Stimulated activated CD4-positive, alpha-beta T cell treated with anti-CD3 and anti-CD28 coated beads, Interleukin-1b, Interleukin-23, amount 100 ng/mL, for 48 hours (primary cell): ENCODE measurements at regions not wholly inside any gene's neighbourhood (a gene's known extent, or its start where the extent isn't known, plus 50 kb on each side); places are given as distances from the start of the nearest gene placed in this dataset.

Experiments
- DNase-seq: peaks from one replicate; pipeline ENCODE4 v3.0.0-alpha.2; 2020

DNA sequence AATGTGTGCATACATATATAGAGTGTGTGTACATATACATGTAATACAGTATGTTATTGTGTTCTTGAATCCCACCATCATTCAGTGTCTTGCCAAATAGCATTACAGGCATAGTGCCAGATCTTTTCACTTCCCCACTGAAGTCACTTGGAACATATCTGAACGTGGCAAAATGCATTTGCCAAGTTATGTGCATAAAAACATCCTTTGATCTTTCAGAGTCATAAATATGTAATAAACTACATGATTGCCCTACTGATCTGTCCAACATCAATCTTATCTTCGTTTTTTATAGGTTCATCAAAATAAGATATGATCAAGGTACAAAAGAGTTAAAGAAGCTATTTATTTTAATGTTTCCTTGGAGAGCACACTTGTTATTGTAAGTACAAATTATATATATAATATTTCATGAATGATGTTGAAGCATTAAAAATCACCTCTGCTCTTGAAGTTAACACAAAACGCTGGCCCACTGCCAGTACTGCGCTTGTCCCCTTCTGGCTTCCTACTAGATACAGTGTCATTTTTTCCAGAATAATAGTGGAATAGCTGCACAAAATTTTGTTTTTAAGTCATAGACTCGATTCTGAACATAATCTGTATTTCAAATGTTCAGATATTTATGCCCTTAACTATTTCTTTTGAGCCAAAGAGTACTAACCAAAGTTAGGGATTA, 549.5 kb upstream of the ARRDC4 start:
- DNase-seq = no peak

GRCh38 chr15:97420130-97420529, 540.4 kb upstream of the ARRDC4 start:
- no peak for DNase-seq

DNA sequence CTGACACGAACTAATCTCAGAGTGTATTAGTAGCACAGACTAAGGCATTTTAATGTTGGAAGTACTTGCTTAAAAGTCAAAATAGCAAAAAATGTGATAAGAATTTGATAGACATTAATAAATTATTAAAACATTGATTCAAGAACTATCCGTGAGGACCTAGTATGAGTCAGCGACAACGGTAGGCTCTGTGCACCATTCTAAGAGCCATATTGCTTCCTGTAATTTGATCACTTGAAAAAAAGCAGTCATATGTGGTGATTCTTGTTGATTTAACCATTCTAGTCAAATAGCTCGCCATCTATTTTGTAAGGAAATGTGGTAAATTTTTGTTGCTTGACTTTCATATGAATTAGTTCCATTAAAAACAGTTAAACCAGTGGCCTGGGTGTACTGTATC, 534.9 kb upstream of the ARRDC4 start:
- no peak for DNase-seq

- no peak for DNase-seq
Measured at GRCh38 chr15:97443101-97443500, 517.4 kb upstream of the ARRDC4 start.

DNA sequence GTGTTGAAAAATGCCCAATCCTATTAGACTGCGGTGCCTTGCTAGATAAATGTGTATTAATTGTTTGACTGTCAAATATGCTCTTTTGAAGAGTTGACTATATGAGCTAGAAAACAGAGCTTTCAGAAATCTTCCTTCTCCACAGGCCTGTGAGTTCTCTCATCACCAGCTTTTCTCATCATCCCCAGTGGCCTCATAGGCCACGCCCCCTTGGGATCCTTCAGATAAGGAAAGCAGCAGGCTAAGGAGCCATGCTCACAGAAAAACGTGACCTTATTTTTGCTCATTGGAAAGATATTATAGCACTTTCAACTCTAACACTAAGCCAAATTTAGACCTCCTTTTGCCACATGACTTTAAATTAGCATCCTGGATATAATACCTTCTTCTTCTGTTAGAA, 514.4 kb upstream of the ARRDC4 start:
- no peak for DNase-seq

DNA sequence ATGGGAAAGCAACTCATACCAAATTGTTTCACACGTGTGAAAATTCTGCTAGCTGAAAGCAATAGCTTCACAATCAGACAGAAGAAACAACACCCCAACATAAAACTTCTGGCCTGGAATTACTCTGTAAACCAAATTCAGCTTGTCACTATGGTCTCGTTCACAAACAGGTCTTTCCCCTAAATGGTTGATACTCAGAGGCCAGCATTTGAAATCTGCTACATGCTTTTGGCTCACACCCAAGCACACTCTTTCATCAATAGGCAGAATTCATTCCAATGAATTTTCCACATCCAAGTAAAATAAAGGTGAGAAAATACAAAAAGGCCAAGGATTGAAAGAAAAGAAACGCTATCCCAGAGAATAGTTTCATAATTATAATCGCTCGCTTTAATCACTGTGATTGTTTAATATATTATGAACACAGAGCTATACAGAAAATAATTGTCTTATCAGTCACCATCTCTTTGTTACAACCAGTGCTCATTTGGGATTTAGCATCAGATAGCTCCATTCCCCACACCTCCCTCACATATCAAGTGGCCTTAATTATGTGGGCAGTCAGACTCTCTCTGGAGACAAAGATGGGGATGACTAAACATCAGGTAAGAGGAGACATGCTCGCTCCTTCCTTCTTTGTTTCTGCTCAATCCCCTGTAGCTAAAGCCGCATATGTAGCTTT, 503.8 kb upstream of the ARRDC4 start:
- DNase-seq = no peak

- no peak for DNase-seq
Measured at GRCh38 chr15:97457203-97457847, 503.2 kb upstream of the ARRDC4 start.

DNA sequence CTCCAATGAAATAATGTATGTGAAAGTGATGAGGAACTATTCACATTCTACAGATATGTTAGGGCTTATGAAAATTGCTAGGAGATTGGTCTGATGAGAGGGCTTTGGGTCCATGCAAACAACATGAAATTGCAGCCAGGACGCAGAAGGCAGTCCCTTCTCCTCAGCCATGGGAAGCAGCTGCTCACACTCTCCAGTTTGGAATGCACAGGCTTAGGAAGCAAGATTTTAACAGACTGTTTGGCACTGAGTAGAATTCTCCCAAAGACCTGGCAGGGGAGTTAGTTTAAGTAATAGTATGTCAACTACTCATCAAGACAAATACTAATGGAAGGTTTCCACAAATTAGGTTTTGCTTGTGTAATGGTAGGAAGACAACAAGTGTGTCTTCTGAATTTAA, 500.7 kb upstream of the ARRDC4 start:
- no peak for DNase-seq

- no peak for DNase-seq
Measured at GRCh38 chr15:97461226-97461625, 499.3 kb upstream of the ARRDC4 start.

DNA sequence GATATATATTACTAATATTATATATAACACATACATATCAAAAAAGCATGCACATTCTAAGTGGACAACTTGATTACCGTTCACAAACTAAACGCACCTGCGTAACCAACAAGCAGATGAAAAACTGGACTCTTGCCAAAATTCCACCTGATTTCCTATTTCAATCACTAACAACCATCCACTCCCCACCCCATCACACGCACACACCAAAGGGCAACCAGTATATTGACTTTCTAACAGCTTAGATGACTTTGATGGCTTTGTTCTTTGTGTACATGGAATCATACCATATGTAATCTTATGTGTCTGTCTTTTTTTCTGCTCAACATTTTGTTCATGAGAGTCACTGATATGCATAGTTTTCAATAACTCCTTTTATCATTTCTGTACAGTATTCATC, 496.8 kb upstream of the ARRDC4 start:
- DNase-seq = no peak

GRCh38 chr15:97470417-97470816, 490.1 kb upstream of the ARRDC4 start:
- DNase-seq = no peak

GRCh38 chr15:97473627-97474026, 486.9 kb upstream of the ARRDC4 start:
- no peak for DNase-seq

GRCh38 chr15:97479957-97480356, 480.5 kb upstream of the ARRDC4 start:
- no peak for DNase-seq

DNA sequence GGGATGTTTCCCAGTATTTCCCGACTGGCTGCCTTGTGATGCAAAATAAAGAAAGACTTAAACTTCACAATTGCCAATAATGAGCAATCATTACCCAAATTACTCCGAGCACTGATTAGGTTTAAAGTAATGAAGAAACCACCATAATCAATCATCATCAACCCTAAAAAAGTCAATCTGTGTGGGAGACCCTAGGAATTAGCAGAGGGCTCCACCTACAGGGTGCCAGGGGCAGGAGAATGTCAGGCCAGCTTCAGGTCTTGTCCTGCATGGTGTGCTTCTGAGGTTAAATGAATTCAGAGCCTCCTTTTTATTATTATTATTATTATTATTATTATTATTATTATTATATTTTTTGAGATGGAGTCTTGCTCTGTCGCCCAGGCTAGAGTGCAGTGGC, 478.0 kb upstream of the ARRDC4 start:
- DNase-seq = no peak

- no peak for DNase-seq
Measured at GRCh38 chr15:97483232-97483631, 477.3 kb upstream of the ARRDC4 start.

DNA sequence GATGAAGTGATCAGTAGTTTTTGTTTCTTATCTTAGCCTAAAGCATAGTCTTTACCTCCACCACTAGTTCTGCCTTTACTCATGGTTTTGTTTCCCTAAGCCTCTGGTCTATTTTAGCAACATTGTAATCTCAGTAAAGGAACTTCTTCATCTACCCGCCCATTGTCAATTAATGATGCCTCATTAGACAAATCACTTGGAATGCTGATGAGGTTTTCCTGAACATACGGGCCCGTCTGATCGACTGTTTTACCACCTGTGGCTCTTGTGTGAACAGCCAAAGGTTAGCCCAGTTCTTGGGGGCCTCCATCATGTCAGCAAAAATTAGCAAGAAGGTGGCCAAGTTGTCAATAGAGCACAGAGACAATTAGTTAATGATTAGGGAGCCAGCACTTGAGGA, 470.1 kb upstream of the ARRDC4 start:
- no peak for DNase-seq

- no peak for DNase-seq
Measured at GRCh38 chr15:97501291-97501690, 459.2 kb upstream of the ARRDC4 start.

GRCh38 chr15:97502038-97502437, 458.5 kb upstream of the ARRDC4 start:
- no peak for DNase-seq

DNA sequence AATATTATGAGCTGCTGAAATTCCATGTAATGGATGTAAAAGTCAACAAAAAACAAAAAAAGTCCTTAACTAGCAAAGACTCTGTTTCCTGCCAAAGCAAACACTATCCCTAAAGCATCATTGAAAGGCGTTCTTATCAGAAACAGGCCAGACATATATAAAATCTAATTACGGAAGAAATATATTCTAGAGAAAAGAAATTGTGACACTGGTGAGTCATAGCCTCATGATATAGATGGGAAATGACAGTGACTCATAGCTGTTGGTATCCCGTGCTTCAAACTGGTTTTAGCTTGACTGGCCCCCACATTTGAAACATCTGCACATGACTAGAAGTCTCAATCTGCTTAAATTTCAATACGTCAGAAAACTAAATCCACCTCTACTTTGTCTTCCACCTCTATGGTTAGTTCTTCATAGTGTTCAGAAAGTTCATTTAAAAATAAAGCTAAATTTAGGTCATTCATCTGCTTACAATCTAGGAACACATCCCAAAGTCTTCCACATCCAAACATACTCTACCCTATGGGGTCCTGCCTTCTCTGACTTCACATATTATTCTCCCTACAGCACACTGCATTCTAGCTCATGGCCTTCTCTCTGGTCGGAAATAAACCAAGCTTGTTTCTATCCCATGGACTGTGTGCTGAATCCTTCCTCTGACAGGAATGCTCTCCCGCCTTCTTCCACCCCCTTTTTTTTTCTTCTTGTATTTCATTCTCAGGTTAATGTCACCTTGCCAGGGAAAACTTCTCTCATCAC, 456.3 kb upstream of the ARRDC4 start:
- DNase-seq = no peak

DNA sequence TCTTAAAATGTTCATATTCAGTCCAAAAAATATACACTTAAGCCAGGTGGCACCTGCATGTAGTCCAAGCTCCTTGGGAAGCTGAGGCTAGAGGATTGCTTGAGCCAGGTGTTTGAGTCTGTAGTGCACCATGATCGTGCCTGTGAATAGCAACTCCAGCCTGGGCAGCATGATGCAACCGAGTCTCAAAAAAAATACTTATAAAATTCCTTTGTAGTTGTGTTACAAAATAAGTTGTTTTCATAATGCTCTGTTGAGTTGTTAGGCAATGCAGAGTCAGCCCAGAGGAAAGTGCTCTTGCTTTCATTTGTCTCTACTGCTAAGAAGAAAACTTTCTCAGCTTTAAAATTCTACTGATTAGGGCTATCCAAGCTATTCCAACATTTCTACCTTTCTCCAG, 442.8 kb upstream of the ARRDC4 start:
- DNase-seq = no peak

DNA sequence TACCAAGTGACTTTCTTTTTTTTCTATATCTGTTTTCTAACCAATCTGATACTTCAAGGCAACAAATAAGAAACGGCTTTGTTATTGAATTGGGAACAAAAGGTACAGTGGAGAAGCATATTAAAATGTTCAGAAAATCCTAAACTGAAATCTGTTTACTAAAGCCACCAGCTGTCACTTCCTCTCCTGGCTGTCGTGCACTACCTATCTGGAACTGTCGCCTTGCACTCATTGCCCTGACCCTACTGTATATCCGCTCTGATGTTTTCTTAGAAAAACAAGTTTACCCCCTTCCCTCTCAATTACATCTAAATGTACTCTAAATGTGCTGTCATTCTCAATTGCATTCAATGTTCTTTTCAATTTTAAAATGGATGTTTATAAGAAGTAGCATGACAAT, 439.8 kb upstream of the ARRDC4 start:
- DNase-seq = no peak

DNA sequence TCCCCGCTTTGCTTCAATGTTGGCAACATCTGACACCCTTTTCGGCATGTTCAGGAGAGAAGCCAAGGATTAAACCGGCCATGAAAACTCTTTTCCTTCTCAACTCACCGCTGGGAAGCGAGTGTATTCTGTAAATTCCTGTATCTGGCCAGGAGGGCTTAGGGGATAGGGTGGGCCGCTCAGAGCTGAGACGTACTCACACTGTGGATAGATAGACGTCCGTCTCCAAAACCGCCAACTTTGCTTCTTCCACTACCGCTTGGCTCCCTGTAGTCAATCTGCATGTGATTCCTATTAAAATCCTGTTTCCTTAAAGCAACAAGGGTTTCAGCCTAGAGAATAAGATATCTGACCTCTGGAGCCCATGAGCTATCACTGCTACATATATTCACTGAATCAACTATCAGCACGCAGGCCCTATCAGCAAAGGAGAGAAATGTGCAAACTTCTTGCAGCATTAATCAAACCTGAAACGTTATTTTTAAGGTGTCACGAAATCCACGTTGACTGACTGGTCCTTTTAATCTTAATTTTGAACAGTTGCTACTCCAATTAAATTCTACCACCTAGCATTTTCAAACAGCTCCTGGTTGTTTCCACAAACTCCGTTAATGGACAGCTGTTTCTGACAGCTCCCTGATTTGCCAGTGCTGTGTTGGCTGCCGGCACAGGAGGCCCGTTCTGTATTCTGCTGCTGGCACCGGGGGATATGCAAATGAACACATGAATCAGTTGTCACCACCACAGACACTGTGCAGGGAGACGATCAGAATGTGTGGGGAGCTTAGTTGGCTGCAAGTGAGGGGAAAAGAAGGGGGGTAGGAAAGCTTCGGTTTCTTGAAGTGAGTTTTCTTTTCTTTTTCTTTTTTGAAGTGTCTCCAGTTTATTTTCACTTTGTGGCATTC, 438.9 kb upstream of the ARRDC4 start:
- no peak for DNase-seq

DNA sequence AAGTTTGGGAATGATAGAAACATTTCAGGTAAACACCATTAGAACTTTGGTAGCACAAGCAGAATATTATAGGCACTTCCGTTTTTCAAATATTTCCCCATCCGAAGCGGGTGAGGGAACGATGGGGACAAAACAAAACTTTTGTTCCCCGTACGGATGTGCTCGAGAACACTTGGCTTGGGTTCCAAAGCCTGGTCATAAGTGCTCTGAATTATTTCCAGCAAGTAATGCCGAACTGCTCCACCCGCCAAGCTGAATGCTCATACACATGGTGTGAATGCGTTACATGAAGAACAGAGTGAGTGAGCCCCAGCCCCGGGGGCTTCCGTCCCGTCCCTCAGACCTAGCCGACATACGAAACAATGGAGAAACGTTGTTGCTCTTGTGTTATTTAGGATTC, 438.2 kb upstream of the ARRDC4 start:
- no peak for DNase-seq
